HG03025 (cell line): ENCODE measurements at regions not wholly inside any gene's neighbourhood (a gene's known extent, or its start where the extent isn't known, plus 50 kb on each side); places are given as distances from the start of the nearest gene placed in this dataset.
"Not testable (repeated sequence)": the region's sequence is repeated elsewhere in the genome, so short reads cannot be mapped to it uniquely, and the experiment has no call there.

Source experiments
- ATAC-seq: cut with Tn5 transposase; IDR thresholded peaks from one replicate; pipeline ENCODE4 v1.9.1; 2021; ENCODE audit warnings: mild to moderate bottlenecking, moderate library complexity; ENCODE audit not compliant: unreplicated experiment, low FRiP score

- no peak for ATAC-seq
Observed at GRCh38 chr7:81094952-81095351, 176.1 kb upstream of the SEMA3C start.

DNA sequence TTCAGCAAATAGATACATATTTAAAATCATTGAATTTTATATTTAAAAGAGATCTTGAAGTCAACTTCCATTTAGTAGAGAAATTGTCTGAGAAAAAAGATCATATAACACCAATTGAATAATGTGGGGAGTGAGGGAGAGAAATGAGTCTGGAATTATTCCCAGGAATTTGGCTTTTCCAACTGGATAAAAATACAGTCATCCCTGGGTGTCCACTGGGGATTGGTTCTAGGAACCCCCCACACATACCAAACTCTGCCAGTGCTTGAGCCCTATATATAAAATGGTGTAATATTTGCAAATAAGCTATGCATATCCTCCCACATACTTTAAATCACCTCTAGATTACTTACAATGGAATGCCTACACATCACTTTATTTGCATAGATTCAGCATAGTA is 162.8 kb upstream of the SEMA3C start:
- ATAC-seq = no peak

GRCh38 chr7:81080553-81080952 is 161.7 kb upstream of the SEMA3C start:
- ATAC-seq = no peak

DNA sequence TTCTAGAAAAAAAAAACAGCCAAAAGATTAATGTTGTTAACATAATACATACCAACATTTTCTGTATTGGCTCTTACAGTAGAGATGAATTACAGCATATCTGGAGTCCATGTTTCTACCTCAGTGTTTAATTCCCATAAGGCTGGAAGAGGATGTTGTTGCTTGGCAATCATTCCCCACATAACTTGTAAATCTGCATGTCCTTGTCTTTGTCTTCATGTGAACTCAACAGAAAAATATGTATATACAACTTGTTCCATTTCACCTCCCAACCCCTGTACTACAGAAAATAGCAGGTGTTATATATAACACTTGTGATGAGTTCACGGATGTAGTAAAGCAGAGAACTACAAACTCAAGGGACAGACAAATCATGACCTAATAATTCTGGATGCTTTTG is 160.9 kb upstream of the SEMA3C start:
- no peak for ATAC-seq

DNA sequence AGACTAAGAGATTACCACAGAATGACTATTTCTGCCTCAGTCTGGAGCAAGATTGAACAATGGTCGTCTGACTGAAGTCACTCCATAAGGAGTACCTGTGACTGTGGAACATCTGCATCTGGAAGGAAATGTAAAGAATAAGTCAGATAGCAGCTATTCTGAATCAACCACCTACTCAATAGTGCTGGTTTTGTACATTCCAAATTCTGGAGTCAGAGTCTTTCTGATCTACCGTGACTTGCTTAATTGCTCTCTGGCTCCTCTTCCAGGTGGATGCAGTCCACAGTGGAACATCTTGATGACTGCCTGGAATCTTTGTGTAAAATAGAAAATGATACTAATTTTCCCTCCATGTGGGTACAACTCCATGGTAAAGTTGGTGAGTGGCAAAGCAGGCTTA is 156.3 kb upstream of the SEMA3C start:
- no peak for ATAC-seq

- ATAC-seq = no peak
Observed at GRCh38 chr7:81074406-81074805, 155.6 kb upstream of the SEMA3C start.

DNA sequence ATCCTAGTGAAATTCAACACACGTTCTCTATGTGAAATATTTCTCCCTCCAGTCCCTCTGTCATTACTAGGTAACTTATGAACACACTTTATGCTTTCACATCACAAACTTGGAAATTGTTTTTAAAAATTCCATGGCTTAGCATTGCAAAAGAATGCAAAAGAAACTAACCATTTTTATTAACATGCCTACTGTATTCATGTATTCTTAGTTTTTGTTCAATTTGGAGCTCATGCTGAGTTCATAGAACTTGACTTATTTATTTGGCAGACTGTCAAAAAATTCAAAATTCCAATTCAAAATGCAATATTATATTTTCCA is 155.0 kb upstream of the SEMA3C start:
- no peak for ATAC-seq

DNA sequence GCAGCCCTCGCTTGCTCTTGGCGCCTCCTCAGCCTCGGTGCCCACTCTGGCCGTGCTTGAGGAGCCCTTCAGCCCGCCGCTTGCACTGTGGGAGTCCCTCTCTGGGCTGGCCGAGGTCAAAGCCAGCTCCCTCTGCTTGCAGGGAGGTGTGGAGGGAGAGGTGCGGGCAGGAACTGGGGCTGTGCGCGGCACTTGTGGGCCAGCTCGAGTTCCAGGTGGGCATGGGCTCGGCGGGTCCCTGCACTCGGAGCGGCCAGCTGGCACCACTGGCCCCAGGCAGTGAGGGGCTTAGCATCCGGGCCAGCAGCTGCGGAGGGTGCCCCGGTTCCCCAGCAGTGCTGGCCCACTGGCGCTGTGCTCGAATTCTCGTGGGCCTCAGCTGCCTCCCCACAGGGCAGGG is 152.1 kb upstream of the SEMA3C start:
- ATAC-seq = no peak

DNA sequence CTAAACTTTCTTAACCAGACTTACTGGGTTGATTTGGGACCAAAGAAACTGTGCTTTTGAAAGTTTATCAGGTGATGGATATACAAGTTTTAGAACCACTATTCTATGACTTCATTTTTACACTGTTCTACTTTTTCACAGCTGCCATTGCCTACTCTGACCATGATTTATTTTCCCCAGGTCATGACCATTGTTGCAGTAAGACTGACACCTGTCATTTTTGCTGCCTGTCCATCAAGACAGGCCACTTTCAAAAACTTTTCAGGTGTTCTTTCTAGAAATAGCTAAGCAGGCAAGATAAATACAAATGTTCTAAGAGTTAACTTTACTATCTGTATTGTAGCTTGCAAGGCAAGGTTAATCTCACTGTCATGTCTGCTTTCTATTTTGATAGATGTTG is 147.9 kb upstream of the SEMA3C start:
- no peak for ATAC-seq

DNA sequence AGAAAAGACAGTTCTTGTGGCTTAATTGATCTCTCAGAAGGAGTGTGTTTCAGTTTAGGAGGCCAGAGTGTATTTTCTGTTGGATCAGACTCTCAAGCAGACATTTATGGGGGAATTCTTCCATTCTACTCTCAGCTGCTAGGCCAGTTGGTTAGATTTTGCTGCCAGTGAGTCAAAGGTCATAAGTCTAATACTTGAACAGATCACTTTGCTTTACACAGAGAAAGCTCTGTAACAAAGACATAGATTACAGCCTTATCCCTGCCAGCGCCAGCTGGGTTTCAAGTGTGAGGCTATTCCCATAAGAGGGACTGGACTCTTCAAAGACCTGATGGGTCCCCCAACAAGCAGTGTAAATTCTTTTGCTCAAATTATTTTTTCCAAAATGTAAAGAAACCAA is 145.6 kb upstream of the SEMA3C start:
- no peak for ATAC-seq

GRCh38 chr7:81062755-81063154 is 143.9 kb upstream of the SEMA3C start:
- no peak for ATAC-seq

- not testable (repeated sequence) for ATAC-seq
Observed at GRCh38 chr7:81057469-81057868, 138.6 kb upstream of the SEMA3C start.

- ATAC-seq = no peak
Observed at GRCh38 chr7:81053623-81054022, 134.8 kb upstream of the SEMA3C start.

GRCh38 chr7:81051811-81052413 is 133.1 kb upstream of the SEMA3C start:
- ATAC-seq = no peak

GRCh38 chr7:81045491-81046030 is 126.7 kb upstream of the SEMA3C start:
- no peak for ATAC-seq

DNA sequence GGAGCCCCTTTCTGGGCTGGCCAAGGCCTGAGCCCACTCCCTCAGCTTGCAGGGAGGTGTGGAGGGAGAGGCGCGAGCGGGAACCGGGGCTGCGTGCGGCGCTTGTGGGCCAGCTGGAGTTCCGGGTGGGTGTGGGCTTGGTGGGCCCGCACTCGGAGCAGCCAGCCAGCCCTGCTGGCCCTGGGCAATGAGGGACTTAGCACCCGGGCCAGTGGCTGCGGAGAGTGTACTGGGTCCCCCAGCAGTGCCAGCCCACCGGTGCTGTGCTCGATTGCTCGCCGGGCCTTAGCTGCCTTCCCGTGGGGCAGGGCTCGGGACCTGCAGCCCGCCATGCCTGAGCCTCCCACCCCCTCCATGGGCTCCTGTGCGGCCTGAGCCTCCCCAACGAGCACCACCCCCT is 123.8 kb upstream of the SEMA3C start:
- not testable (repeated sequence) for ATAC-seq

DNA sequence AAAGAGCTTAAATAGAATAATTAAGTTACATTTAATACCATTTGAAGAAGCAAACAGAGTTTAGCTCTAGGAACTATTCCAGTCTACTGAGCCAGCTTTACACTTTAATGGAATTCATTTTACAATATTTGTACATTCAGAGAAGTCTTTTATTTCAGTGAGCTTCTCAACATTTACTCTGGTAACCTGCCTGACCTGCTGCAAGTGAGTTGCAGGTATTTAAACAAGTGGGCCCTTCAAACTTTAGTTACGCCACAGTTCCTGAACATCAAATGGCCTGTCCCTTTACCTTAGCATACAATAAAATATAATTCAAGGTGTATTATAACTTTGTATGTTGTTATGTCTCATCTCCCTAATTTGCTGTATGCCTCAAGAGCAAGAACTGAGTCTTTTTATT is 121.6 kb upstream of the SEMA3C start:
- ATAC-seq = no peak

GRCh38 chr7:81036871-81037270 is 118.0 kb upstream of the SEMA3C start:
- ATAC-seq = no peak

- no peak for ATAC-seq
Observed at GRCh38 chr7:81036057-81036456, 117.2 kb upstream of the SEMA3C start.

DNA sequence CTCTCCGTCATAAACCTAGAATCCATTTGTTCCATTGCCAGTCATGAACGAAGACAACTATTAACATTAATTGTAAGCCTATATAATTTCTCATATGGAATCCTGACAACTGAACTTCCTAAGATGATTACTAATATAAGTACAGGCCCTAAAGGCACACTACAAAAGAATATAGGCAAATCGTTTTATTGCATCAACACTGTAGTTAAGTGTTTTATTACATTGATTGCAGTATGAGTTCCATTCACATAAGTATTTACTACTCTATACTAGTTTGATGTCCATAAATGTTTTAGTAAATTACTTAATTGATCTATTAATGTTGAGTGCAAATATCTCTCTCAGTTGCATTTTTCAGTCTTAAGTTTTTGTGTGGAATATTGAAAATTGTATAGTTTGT is 113.1 kb upstream of the SEMA3C start:
- ATAC-seq = no peak

GRCh38 chr7:81031243-81031642 is 112.4 kb upstream of the SEMA3C start:
- no peak for ATAC-seq

GRCh38 chr7:81030472-81030871 is 111.6 kb upstream of the SEMA3C start:
- ATAC-seq = no peak

GRCh38 chr7:81029511-81029910 is 110.7 kb upstream of the SEMA3C start:
- ATAC-seq = no peak
